ENCODE measurements at regions not wholly inside any gene's neighbourhood (a gene's known extent, or its start where the extent isn't known, plus 50 kb on each side); places are given as distances from the start of the nearest gene placed in this dataset.
"Not testable (repeated sequence)": the region's sequence is repeated elsewhere in the genome, so short reads cannot be mapped to it uniquely, and the experiment has no call there.

DNA sequence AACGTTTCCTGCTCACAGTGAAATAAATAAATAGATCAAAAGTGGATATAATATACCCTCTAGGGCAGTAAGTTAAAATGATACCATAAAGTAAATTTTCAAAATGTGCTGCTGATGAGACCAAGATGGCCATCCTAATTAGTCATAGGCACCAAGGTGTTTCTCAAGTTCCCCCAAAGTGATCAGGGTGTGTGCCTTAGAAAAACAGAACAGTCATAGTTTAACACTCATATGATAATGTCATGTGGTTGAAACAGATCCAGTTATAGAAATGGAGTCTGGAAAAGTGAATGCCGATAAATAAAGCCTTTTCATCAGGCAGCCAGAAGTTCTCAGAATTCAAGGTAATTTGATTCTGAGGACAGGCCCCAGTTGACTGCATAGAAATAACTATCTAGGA, 161.5 kb upstream of the CDKN2B start:
- Histone ChIP-seq H3K9ac (ENCODE audit: low read depth in 2 of 2, low read length in 2 of 2) (no peak overlapping the region), H3K36me3 (no peaks in the 10 kb centered on the region), H3K27ac (no peak overlapping the region), H3K9me3 (no peaks in the 10 kb centered on the region), H3K4me3 (no peak overlapping the region), H3K4me1 (no peaks in the 10 kb centered on the region), H3K27me3 (no peaks in the 10 kb centered on the region)
- TF ChIP-seq, protein P1, sequence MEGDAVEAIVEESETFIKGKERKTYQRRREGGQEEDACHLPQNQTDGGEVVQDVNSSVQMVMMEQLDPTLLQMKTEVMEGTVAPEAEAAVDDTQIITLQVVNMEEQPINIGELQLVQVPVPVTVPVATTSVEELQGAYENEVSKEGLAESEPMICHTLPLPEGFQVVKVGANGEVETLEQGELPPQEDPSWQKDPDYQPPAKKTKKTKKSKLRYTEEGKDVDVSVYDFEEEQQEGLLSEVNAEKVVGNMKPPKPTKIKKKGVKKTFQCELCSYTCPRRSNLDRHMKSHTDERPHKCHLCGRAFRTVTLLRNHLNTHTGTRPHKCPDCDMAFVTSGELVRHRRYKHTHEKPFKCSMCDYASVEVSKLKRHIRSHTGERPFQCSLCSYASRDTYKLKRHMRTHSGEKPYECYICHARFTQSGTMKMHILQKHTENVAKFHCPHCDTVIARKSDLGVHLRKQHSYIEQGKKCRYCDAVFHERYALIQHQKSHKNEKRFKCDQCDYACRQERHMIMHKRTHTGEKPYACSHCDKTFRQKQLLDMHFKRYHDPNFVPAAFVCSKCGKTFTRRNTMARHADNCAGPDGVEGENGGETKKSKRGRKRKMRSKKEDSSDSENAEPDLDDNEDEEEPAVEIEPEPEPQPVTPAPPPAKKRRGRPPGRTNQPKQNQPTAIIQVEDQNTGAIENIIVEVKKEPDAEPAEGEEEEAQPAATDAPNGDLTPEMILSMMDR (IDR thresholded peaks at IDR 0.05): no peak
- no peak for DNase-seq
- intact Hi-C loops (cut with DNase I): no loop called here

DNA sequence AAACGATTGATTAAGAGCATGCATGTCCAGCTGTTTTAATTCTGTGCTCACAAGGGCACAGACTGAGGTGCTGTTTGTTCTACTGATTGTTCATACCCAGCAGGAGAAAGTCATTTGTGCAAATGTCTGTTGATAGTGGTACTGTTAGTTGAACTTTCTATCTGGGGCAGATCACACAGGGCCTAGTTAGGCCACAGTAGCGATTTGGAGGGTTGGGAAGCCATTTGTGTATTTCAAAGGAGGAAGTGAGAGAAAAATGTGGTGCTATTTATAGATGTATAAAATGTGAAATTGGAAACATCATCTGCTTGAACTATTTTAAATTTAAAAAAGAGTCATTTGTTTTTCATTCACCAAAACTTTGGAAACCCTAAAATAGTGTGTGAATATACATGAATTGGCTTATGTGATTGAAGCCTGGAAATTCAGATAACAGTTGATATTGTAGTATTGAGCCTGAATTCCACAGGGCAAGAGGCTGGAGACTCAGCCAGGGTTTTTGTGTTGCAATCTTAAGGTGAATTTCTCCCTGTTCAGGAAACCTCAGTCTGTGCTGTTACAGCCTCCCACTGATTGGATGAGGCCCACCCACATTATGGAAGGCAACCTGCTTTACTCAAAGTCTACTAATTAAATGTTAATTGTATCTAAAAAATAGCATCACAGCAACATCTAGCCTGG, 162.0 kb upstream of the CDKN2B start:
- H3K27me3 ChIP-seq: no peaks in the 10 kb centered on the region
- H3K27ac ChIP-seq: no peak overlapping the region
- TF ChIP-seq, protein P1 (IDR thresholded peaks at IDR 0.05): no peak
- H3K4me3 ChIP-seq: no peak overlapping the region
- no peaks in the 10 kb centered on the region for H3K36me3 ChIP-seq
- no peak for DNase-seq
- no peak overlapping the region for H3K9ac ChIP-seq (ENCODE audit: low read depth in 2 of 2, low read length in 2 of 2)
- intact Hi-C loops (cut with DNase I): no loop called here
- H3K4me1 ChIP-seq: no peaks in the 10 kb centered on the region
- no peaks in the 10 kb centered on the region for H3K9me3 ChIP-seq

- Histone ChIP-seq H3K27me3 (no peaks in the 10 kb centered on the region), H3K9ac (ENCODE audit: low read depth in 2 of 2, low read length in 2 of 2) (no peak overlapping the region), H3K9me3 (no peaks in the 10 kb centered on the region), H3K4me3 (no peak overlapping the region), H3K27ac (no peak overlapping the region), H3K4me1 (no peaks in the 10 kb centered on the region), H3K36me3 (no peaks in the 10 kb centered on the region)
- TF ChIP-seq, protein P1 (IDR thresholded peaks at IDR 0.05): no peak
- intact Hi-C loops (cut with DNase I): no loop called here
- DNase-seq: no peak
These were observed 162.6 kb upstream of the CDKN2B start for GRCh38 chr9:22171691-22172090.

- Histone ChIP-seq H3K9ac (ENCODE audit: low read depth in 2 of 2, low read length in 2 of 2) (no peak overlapping the region), H3K27ac (no peak overlapping the region), H3K27me3 (no peaks in the 10 kb centered on the region), H3K9me3 (no peaks in the 10 kb centered on the region), H3K4me3 (no peak overlapping the region), H3K4me1 (no peaks in the 10 kb centered on the region), H3K36me3 (no peaks in the 10 kb centered on the region)
- intact Hi-C loops (cut with DNase I): no loop called here
- TF ChIP-seq, protein P1 (IDR thresholded peaks at IDR 0.05): no peak
- no peak for DNase-seq
These were observed 164.8 kb upstream of the CDKN2B start for GRCh38 chr9:22173908-22174307.

GRCh38 chr9:22175972-22176545, 167.0 kb upstream of the CDKN2B start:
- DNase-seq: no peak
- Histone ChIP-seq H3K27me3 (no peaks in the 10 kb centered on the region), H3K4me3 (no peak overlapping the region), H3K4me1 (no peaks in the 10 kb centered on the region), H3K27ac (no peak overlapping the region), H3K36me3 (no peaks in the 10 kb centered on the region), H3K9me3 (no peaks in the 10 kb centered on the region), H3K9ac (ENCODE audit: low read depth in 2 of 2, low read length in 2 of 2) (no peak overlapping the region)
- TF ChIP-seq, protein P1 (IDR thresholded peaks at IDR 0.05): no peak
- intact Hi-C loops (cut with DNase I): no loop called here

DNA sequence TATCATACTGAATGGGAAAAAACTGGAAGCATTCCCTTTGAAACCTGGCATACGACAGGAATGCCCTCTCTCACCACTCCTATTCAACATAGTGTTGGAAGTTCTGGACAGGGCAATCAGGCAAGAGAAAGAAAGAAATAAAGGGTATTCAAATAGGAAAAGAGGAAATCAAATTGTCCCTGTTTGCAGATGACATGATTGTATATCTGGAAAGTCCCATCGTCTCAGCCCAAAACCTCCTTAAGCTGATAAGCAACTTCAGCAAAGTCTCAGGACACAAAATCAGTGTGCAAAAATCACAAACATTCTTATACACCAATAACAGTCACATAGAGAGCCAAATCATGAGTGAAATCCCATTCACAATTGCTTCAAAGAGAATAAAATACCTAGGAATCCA, 171.9 kb upstream of the CDKN2B start:
- H3K36me3 ChIP-seq; H3K27me3 ChIP-seq; H3K9ac ChIP-seq (ENCODE audit: low read depth in 2 of 2, low read length in 2 of 2); H3K27ac ChIP-seq; H3K9me3 ChIP-seq; H3K4me3 ChIP-seq; H3K4me1 ChIP-seq; DNase-seq; intact Hi-C loops (cut with DNase I): not testable (repeated sequence)
